ENCODE measurements at regions not wholly inside any gene's neighbourhood (a gene's known extent, or its start where the extent isn't known, plus 50 kb on each side); places are given as distances from the start of the nearest gene placed in this dataset.
"Not testable (repeated sequence)": the region's sequence is repeated elsewhere in the genome, so short reads cannot be mapped to it uniquely, and the experiment has no call there.

GRCh38 chr10:121138918-121139317, 287.8 kb downstream of the WDR11 start:
- no peak for DNase-seq

DNA sequence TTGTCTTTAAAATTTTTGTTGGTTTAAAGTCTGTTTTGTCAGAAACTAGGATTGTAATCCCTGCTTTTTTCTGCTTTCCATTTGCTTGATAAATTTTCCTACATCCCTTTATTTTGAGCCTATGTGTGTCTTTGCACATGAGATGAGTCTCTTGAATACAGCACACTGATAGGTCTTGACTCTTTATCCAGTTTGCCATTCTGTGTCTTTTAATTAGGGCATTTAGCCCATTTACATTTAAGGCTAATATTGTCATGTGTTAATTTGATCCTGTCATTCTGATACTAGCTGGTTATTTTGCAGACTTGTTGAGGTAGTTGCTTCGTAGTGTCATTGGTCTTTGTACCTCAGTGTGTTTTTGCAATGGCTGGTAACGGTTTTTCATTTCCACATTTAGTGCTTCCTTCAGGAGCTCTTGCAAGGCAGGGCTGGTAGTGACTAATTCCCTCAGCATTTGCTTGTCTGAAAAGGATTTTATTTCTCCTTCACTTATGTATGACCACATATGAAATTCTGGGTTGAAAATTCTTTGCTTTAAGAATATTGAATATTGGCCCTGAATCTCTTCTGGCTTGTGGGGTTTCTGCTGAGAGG, 294.7 kb downstream of the WDR11 start:
- not testable (repeated sequence) for DNase-seq

DNA sequence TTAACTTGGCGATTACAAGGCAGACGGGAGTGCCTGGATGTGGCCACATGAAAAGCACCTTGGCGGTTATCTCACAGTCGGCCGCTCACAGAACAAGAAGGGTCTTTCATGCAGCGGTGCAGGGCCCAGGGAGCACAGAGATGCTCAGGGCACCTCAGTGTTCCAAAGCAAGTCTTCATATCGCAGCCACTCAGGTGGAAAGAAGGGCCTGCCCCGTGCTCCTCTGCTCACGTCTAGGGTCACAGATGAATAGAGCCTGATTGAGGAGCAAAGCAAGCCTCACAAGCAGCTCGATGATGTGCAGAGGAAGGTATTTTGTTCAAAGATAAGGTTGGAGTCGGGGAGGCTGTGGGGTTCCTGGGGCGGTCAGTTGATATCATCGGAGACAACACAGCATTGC, 297.8 kb downstream of the WDR11 start:
- DNase-seq: no peak

GRCh38 chr10:121152033-121152432, 300.9 kb downstream of the WDR11 start:
- no peak for DNase-seq

- no peak for DNase-seq
Observed at GRCh38 chr10:121152935-121153334, 301.8 kb downstream of the WDR11 start.

DNA sequence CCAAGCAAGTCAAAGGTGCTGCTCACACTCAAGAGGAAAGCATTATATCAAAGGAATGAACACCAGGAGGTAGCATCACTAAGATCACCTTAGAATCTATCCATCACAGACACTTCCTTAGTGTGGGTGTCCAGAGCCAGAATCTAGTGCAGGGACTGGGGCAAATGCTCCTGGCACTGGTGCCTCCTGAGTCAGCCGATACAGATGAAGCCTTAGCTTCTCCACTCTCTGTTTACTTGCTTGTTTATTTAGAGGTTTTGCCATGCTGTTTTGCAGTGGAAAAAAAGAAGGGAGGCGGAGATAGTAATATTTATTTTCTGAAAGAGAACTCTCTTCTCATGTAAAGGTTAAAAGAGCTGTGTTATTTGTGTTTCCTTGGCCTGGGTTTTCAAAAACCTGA, 303.1 kb downstream of the WDR11 start:
- DNase-seq: no peak

- DNase-seq: no peak
Observed at GRCh38 chr10:121154846-121155245, 303.7 kb downstream of the WDR11 start.

DNA sequence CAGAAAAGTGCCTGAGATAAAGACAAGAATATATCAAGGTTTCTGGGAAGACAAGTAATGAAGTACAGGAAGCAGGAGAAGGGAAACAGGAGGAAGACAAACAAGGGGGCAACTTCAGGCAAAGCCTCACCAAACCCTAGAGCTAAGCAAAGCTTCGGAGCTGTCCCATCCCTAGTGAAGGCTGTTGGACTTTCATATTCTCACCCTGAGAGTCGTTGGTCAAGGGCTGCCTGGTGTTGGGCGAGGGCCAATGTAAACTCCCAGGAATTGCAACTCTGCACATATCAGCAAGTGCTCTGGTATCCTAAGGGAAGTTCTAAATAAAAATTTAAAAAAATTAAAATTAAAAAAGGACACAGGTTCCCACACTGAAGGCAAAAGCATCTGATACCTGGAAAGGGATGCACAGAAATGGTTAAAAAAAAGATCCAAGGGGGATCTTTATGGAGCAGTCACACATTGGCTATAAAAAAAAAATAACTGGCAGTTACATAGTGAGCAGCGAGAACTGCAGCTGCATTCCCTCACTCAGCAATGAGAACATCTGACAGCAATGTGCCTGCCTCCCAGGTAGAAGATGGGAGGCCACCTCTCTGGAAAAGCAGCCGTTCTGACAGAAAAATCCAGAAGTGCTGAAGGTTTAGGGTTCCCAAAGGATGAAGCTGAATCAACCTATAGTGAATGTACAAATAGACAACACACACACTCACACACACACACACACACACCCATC, 304.7 kb downstream of the WDR11 start:
- no peak for DNase-seq

DNA sequence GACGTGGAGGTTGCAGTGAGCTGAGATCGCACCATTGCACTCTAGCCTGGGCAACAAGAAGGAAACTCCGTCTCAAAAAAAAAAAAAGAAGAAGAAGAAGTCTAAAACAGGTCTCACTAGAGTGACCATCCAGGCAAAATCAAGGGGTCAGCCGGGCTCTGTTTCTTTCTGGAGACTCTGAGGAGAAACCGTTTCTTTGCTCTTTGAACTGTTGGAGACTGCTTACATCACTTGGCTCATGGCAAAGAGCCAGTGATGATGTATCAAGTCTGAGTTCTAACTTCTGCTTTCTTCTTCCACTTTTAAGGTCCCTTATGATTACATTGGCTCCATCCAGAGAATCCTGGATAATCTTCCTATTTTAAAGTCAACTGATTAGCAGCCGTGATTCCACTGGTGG, 306.8 kb downstream of the WDR11 start:
- no peak for DNase-seq

DNA sequence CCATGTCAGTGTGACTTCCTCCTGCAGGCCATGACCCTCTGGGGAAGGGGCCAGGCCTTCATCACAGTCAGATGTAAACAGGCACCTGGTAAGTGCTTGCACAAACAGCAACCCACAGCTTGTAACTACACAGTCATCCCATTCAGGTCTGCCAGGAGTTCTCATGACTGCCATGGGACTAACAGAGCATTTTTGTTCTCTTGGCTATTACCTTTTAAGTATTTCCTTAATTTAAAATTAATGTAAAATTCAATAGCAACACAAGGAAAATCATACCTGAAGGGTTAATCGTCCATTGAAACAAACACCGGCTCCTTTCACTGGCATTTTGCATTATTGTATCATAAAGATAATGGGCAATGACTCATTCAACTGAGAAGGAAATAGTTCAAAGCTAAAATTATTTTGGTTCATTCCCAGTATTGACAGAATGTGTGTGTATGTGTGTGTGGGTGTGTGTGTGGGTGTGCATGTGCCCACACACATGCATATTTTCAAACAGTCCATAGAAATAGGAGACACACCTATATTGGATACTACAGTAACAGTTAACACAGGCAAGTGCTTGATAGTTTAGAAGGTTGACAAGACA, 307.9 kb downstream of the WDR11 start:
- peak; percentile 10 for DNase-seq

DNA sequence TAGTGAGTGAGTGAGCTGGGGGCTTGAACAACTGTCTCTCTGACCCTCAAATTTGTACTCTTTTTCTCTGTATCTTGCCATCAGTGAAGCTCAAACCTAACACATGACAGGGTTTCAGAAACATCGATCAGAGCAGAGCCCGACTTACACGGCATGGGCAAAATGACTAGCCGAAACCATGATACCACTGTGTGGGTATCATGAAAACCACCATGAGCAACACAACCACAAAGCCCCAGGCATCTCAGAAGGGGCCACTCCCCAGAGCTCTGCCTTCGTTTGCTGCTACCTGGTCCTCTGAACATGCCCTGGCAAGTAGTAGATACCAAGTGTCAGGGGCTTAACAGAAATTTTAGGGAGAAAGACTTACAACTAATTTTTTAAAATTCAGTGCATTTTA, 308.5 kb downstream of the WDR11 start:
- DNase-seq: peak; percentile 53

- DNase-seq: no peak
Observed at GRCh38 chr10:121165276-121165675, 314.1 kb downstream of the WDR11 start.

DNA sequence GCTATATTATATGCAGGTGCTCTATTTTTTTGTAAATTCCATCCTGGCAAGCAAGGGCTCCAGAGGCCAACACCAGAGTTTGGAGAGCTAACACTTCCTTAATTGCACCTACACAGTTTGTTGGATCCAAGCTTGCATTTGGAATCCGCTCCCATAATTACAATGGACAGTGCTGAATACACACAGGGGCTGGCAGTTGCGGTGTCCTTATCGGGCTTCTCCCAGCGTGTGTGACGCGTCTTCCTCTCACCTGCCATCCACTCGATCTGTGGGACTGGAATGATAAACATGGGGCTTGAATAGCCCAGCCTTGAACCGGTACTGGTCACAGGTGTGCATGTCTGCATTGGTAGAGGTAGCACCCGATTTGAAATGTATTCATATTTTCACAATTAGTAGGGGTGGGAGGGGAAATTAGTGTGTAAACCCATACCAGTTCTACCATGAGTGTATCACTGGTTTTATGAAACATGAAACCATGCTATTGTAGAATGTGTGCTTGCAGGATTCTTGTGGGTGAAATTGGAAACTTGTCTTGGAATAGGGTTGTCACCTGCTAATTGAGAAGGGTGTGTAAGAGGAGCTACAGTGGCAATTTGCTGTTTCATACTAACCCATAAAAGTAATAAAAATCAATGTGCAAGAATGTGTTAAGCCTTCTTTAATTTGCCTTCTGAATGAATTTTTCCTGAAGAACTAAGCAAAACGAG, 316.5 kb downstream of the WDR11 start:
- no peak for DNase-seq

DNA sequence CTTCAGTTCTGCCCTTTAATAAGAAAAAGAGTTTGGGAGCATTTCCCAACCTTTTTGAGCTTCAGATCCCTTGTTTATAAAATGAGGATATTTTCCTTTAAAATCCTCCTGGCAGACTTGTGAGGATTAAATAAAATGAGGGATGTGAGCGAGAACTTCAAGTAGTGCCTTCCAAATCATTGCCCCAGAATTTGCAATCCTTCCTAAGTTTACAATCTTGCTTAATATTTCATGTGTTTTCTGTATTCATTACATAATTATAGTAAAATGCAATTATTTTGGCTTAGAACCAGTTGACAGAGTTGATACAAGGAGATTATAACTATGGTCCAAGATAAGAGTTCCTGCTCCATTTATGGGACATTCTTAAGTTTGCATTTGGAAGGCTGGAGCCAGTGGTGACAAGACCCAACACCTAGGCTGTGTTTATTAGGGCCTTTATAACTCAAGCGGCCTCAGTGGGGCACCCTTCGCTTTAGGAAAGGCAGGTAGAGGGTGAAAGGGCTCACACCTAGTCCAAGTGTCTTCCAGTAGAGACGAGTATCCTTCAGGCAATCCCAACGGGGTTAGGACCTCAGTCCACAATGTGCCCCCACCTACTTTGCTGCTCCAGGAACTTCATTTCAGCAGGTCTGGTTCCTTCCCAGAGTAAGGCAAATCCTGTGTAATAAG, 317.5 kb downstream of the WDR11 start:
- DNase-seq: peak; percentile 1

GRCh38 chr10:121169406-121169805, 318.2 kb downstream of the WDR11 start:
- DNase-seq: no peak

- no peak for DNase-seq
Observed at GRCh38 chr10:121171825-121172787, 320.9 kb downstream of the WDR11 start.

DNA sequence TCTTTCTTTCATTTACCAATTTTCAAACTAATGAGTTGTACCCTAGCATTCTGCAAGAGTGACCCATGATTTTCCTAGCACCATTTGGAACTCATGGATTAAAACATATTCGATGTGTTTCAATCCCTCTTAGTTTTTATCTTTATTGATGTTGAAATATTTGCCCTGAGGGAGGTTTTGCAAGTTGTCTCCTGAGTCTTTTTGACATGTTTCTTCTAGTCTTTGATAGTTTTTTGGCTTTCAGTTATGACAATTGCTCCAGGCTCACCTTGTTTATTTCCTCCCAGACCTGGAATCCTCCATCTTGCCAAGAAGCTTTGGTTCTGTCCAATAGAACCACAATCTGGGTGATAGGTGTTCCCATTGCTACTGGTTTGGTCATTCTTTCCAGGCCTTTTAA, 327.8 kb downstream of the WDR11 start:
- DNase-seq: no peak

GRCh38 chr10:121182219-121182618, 331.1 kb downstream of the WDR11 start:
- DNase-seq: no peak

DNA sequence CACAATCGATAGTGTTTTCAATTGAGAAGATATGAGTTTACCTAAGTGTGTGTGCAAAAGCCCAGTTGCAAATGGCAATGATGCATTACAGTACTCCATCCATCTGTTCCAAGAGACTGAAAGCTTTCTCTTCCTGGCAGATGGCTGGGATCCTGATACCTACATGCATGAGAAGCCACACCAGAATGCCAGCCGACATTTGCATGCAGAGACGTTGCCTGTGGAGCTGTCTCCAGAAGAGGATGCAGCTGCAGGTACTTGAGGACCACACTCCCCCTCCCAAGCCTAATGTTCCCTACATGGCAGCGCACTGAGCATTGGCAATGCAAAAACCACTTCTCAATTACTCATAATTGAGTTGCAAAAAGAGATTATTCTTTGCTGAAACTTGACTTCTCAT, 332.1 kb downstream of the WDR11 start:
- DNase-seq: no peak

DNA sequence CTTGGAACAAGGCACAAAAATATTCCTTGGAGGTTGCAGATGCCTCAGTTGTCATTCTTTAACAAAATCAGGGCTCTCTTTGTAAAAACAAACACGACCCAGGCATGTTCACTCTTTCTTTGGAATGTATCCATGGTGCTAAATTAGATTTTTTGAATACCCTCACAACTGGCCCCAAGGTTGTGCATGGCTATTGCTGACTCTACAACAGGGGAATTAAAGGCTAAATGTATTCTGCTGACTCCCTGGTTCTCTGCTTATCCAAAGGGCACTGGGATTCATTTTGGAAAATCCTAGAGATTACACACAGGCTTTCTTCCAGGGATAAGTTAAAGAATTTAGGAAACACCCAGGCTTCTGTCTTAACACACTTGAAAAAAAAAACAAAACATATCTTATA, 332.5 kb downstream of the WDR11 start:
- no peak for DNase-seq

GRCh38 chr10:121185816-121186455, 334.8 kb downstream of the WDR11 start:
- no peak for DNase-seq

DNA sequence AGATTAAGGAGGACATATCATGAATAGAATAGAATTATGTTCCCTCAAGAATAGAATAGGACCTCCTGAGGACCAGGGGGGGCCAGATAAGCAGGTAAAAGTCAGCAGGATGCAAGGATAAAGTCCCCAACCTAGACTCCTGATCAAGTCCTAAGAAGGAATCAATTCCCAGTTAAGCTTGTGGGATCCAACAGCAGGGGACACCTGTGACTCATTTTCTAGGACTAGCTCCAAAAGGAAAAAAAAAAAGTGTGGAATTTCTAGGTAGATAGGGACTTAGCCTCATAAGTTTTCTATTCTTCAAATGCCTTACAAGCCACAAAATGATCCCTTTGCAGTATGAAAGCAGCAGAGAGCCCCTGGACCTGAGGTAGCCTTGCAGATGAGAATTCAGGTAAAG, 336.2 kb downstream of the WDR11 start:
- DNase-seq: no peak

Data from activated CD4-positive, alpha-beta T cell treated with anti-CD3 and anti-CD28 coated beads, Interleukin-2, amount 50 U/mL, for 16 hours (primary cell).